Transverse colon (tissue), 4 donors: ENCODE measurements at regions not wholly inside any gene's neighbourhood (a gene's known extent, or its start where the extent isn't known, plus 50 kb on each side); places are given as distances from the start of the nearest gene placed in this dataset.

Source experiments
- DNase-seq: peaks from one replicate; pipeline ENCODE4 v3.0.0-alpha.2; 2019
- H3K27ac ChIP-seq, 4 donors: fragments of 200-600 bp; sonication (generic); 2 replicates each; pipeline ENCODE4 v1.5.1; 2016 to 2018; ENCODE audit warnings: inconsistent platforms in 4 of 4
- H3K27me3 ChIP-seq: fragments of 200-600 bp; sonication (generic); 2 replicates; pipeline ENCODE4 v1.5.1; 2017; ENCODE audit warnings: inconsistent platforms
- H3K36me3 ChIP-seq, 4 donors: fragments of 200-600 bp; sonication (generic); 2 replicates each; pipeline ENCODE4 v1.5.1; 2017 to 2019; ENCODE audit warnings: inconsistent platforms in 4 of 4
- H3K4me1 ChIP-seq, 4 donors: fragments of 200-600 bp; sonication (generic); 2 replicates each; pipeline ENCODE4 v1.5.1; 2017 to 2020; ENCODE audit warnings: inconsistent platforms in 4 of 4
- H3K4me3 ChIP-seq, 4 donors: fragments of 200-600 bp; sonication (generic); 1 replicate in 1 of 4; 2 replicates in 3 of 4; pipeline versions ENCODE4 v1.5.1 to v1.6.1; 2017 to 2019; ENCODE audit warnings: inconsistent platforms in 4 of 4
- H3K9me3 ChIP-seq, 2 donors: fragments of 200-600 bp; sonication (generic); 2 replicates each; pipeline ENCODE4 v1.5.1; 2017 to 2019; ENCODE audit warnings: inconsistent platforms in 2 of 2
- EP300 ChIP-seq: sonication (generic); formaldehyde crosslinking; IDR thresholded peaks from one replicate; pipeline ENCODE4 v1.6.1; 2017; ENCODE audit warnings: antibody characterized with exemption, low read depth
- POLR2A ChIP-seq: fragments of 450-650 bp; IDR thresholded peaks from one replicate; pipeline ENCODE4 v1.6.1; 2016; ENCODE audit warnings: antibody characterized with exemption, mild to moderate bottlenecking, moderate library complexity
- POLR2AphosphoS5 ChIP-seq, 3 donors: sonication (generic); formaldehyde crosslinking; IDR thresholded peaks; one replicate each; pipeline ENCODE4 v1.6.1; 2016; ENCODE audit warnings: antibody characterized with exemption in 3 of 3
- WGBS, 2 donors: methylation state at CpG; one replicate each; pipeline ENCODE4 v1.1.5; 2018; ENCODE audit warnings: low coverage in 1 of 2; 5-methylcytosine and 5-hydroxymethylcytosine counted together
- in situ Hi-C, 4 donors: fragments of 200-750 bp; cut with MboI; loops; one replicate each; pipeline versions ENCODE4 v1.15.0 to v1.15.1; 2017; ENCODE audit warnings: low sequenced_read_pairs in 3 of 4, low pct_ligation_motif_present in 1 of 4, low pct_unique_long_range_greater_than_20kb in 1 of 4
- intact Hi-C: fragments of 100-400 bp; cut with DNase I; formaldehyde crosslinking; loops from one replicate; pipeline ENCODE4 v1.15.1; 2023; ENCODE audit warnings: low total_unique reads
- TF ChIP-seq, protein P1 (sequence below), 5 experiments: fragments of 200-600 bp in 3 of 5; fragments of 450-650 bp in 2 of 5; sonication (generic) in 3 of 5; IDR thresholded peaks; 1 replicate in 2 of 5; 2 replicates in 3 of 5; pipeline ENCODE4 v1.5.1; 2016 to 2017; ENCODE audit warnings: antibody characterized with exemption in 5 of 5, inconsistent platforms in 3 of 5, mild to moderate bottlenecking in 2 of 5, moderate library complexity in 1 of 5

GRCh38 chr12:44942714-44943113, 66.6 kb upstream of the NELL2 start:
- Histone ChIP-seq H3K27ac (no peak overlapping the region), H3K9me3 (no peaks in the 10 kb centered on the region), H3K27me3 (no peaks in the 10 kb centered on the region), H3K36me3 (no peaks in the 10 kb centered on the region), H3K4me1 (no peaks in the 10 kb centered on the region), H3K4me3 (no peak overlapping the region)
- WGBS, 2 donors: 57 to 58% methylated on average over 5 of the region's 5 CpGs
- intact Hi-C loops: no loop called here
- TF ChIP-seq EP300: no peak
- no peak for TF ChIP-seq POLR2AphosphoS5 (IDR thresholded peaks at IDR 0.05)
- no peak for TF ChIP-seq POLR2A
- TF ChIP-seq, protein P1, sequence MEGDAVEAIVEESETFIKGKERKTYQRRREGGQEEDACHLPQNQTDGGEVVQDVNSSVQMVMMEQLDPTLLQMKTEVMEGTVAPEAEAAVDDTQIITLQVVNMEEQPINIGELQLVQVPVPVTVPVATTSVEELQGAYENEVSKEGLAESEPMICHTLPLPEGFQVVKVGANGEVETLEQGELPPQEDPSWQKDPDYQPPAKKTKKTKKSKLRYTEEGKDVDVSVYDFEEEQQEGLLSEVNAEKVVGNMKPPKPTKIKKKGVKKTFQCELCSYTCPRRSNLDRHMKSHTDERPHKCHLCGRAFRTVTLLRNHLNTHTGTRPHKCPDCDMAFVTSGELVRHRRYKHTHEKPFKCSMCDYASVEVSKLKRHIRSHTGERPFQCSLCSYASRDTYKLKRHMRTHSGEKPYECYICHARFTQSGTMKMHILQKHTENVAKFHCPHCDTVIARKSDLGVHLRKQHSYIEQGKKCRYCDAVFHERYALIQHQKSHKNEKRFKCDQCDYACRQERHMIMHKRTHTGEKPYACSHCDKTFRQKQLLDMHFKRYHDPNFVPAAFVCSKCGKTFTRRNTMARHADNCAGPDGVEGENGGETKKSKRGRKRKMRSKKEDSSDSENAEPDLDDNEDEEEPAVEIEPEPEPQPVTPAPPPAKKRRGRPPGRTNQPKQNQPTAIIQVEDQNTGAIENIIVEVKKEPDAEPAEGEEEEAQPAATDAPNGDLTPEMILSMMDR (IDR thresholded peaks at IDR 0.05): no peak
- in situ Hi-C loops: loop anchor here in 3 of 4 donors (25.0 kb wide), 2 partner anchors 930 to 955 kb away; no protein-coding TSS in a partner anchor
- DNase-seq: no peak

DNA sequence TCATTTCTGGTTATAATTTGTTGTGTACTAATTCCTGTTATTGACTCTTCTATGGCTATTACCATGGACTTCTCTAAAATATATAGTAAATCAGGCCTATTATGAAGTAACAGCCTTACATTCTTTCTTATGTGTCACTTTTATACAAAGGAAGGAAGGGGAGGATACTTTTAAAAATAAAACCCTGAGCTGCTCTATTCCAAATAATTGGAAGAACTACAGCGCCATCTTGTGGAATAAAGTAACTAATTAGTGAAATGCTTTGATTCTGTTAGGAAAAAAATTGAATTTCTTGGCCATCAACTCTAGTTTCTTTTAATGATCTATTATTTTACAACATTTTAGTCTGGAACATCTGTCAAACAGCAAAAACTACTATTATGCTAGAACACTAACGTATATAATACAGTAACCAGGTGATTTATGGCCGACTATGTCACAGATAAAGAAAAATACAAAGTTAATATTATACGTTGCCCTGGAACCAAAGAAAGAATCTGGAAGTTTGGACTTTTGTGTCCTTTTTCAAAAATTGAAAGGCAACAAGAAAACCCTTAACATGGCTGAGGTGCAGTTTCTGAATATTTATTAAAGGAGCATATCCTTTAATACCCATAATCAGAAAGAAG, 55.0 kb upstream of the NELL2 start:
- no peak for DNase-seq
- H3K9me3 ChIP-seq: no peaks in the 10 kb centered on the region
- 25 to 33% methylated on average over 4 of the region's 4 CpGs for WGBS, 2 donors
- H3K36me3 ChIP-seq: no peaks in the 10 kb centered on the region
- H3K4me1 ChIP-seq: no peaks in the 10 kb centered on the region
- no peak overlapping the region for H3K27ac ChIP-seq
- TF ChIP-seq EP300: no peak
- TF ChIP-seq, protein P1 (IDR thresholded peaks at IDR 0.05): peak; percentile 48 to 69 (median 57)
- H3K27me3 ChIP-seq: no peaks in the 10 kb centered on the region
- H3K4me3 ChIP-seq: no peak overlapping the region
- in situ Hi-C loops: loop anchor here in 3 of 4 donors (25.0 kb wide), 2 partner anchors 919 to 944 kb away; no protein-coding TSS in a partner anchor
- intact Hi-C loops: no loop called here

GRCh38 chr12:44929236-44929885, 53.2 kb upstream of the NELL2 start:
- in situ Hi-C loops: loop anchor here (10.0 to 25.0 kb wide), 4 partner anchors 145 to 942 kb away; no protein-coding TSS in a partner anchor
- no peak for TF ChIP-seq EP300
- no peak for TF ChIP-seq POLR2A
- TF ChIP-seq, protein P1 (IDR thresholded peaks at IDR 0.05): no peak
- no peak for TF ChIP-seq POLR2AphosphoS5 (IDR thresholded peaks at IDR 0.05)
- intact Hi-C loops: loop anchor here (10.0 kb wide), 1 partner anchor 915 kb away; no protein-coding TSS in a partner anchor

More at GRCh38 chr12:44929236-44929885, 53.2 kb upstream of the NELL2 start:
- Histone ChIP-seq H3K4me1 (no peaks in the 10 kb centered on the region), H3K36me3 (no peaks in the 10 kb centered on the region), H3K27ac (no peak overlapping the region), H3K9me3 (no peaks in the 10 kb centered on the region), H3K4me3 (no peak overlapping the region), H3K27me3 (no peaks in the 10 kb centered on the region)
- WGBS, 2 donors: 61 to 70% methylated on average over 3 of the region's 3 CpGs
- DNase-seq: no peak
